Neural crest cell (in vitro differentiated cells): ENCODE measurements at regions not wholly inside any gene's neighbourhood (a gene's known extent, or its start where the extent isn't known, plus 50 kb on each side); places are given as distances from the start of the nearest gene placed in this dataset. TPM values are rescaled to one million over a fixed set of nuclear protein-coding genes. Genes with fewer than 3 reads are reported as not detected.
"Not testable (repeated sequence)": the region's sequence is repeated elsewhere in the genome, so short reads cannot be mapped to it uniquely, and the experiment has no call there.

Experiments
- DNase-seq: peaks from one replicate; pipeline ENCODE4 v3.0.0; 2021; ENCODE audit warnings: low read depth, mixed read lengths, low spot score
- H3K27ac Mint-ChIP-seq: one replicate; pipeline ENCODE4 v1.8.0; 2021; ENCODE audit warnings: mild to moderate bottlenecking, mixed read lengths; ENCODE audit not compliant: unreplicated experiment
- H3K27me3 Mint-ChIP-seq: 2 replicates; pipeline ENCODE4 v1.8.0; 2021; ENCODE audit warnings: low read depth, mild to moderate bottlenecking, mixed read lengths
- H3K36me3 Mint-ChIP-seq: 2 replicates; pipeline ENCODE4 v1.8.0; 2021; ENCODE audit warnings: low read depth, mild to moderate bottlenecking, mixed read lengths
- H3K4me1 Mint-ChIP-seq: 2 replicates; pipeline ENCODE4 v1.8.0; 2021; ENCODE audit warnings: mixed read lengths
- H3K4me3 Mint-ChIP-seq: one replicate; pipeline ENCODE4 v1.8.0; 2021; ENCODE audit warnings: mild to moderate bottlenecking, mixed read lengths
- H3K9me3 Mint-ChIP-seq: 2 replicates; pipeline ENCODE4 v1.8.0; 2021; ENCODE audit warnings: mixed read lengths
- microRNA-seq: library from miRNA; unstranded; fragments of <30 nt; microRNA quantifications from one replicate; pipeline ENCODE4, GENCODE V29; 2020

- H3K9me3 Mint-ChIP-seq, H3K4me1 Mint-ChIP-seq, H3K4me3 Mint-ChIP-seq, DNase-seq, H3K27me3 Mint-ChIP-seq, H3K27ac Mint-ChIP-seq, H3K36me3 Mint-ChIP-seq: not testable (repeated sequence)
Observed at GRCh38 chr16:21539107-21539618, 60.2 kb upstream of the METTL9 start.

- DNase-seq, H3K4me1 Mint-ChIP-seq, H3K9me3 Mint-ChIP-seq, H3K27me3 Mint-ChIP-seq, H3K36me3 Mint-ChIP-seq, H3K4me3 Mint-ChIP-seq: not testable (repeated sequence)
- H3K27ac Mint-ChIP-seq, result peak overlapping the region; percentile 87
Observed at GRCh38 chr16:21540770-21541433, 58.5 kb upstream of the METTL9 start.

GRCh38 chr16:21541611-21542051, 57.7 kb upstream of the METTL9 start:
- not testable (repeated sequence) for H3K4me3 Mint-ChIP-seq, DNase-seq, H3K4me1 Mint-ChIP-seq, H3K27me3 Mint-ChIP-seq, H3K9me3 Mint-ChIP-seq, H3K36me3 Mint-ChIP-seq
- peak overlapping the region; percentile 87 for H3K27ac Mint-ChIP-seq

GRCh38 chr16:21542075-21542474, 57.3 kb upstream of the METTL9 start:
- DNase-seq, H3K4me1 Mint-ChIP-seq, H3K36me3 Mint-ChIP-seq, H3K27me3 Mint-ChIP-seq, H3K27ac Mint-ChIP-seq, H3K9me3 Mint-ChIP-seq, H3K4me3 Mint-ChIP-seq: not testable (repeated sequence)

- H3K27me3 Mint-ChIP-seq, H3K9me3 Mint-ChIP-seq, DNase-seq, H3K36me3 Mint-ChIP-seq, H3K27ac Mint-ChIP-seq, H3K4me3 Mint-ChIP-seq, H3K4me1 Mint-ChIP-seq: not testable (repeated sequence)
Observed at GRCh38 chr16:21542491-21543124, 56.8 kb upstream of the METTL9 start.

GRCh38 chr16:21543151-21543836, 56.1 kb upstream of the METTL9 start:
- DNase-seq, H3K27ac Mint-ChIP-seq, H3K9me3 Mint-ChIP-seq, H3K4me1 Mint-ChIP-seq, H3K4me3 Mint-ChIP-seq, H3K36me3 Mint-ChIP-seq, H3K27me3 Mint-ChIP-seq: not testable (repeated sequence)

GRCh38 chr16:21545664-21546326, 53.6 kb upstream of the METTL9 start:
- H3K27ac Mint-ChIP-seq, H3K4me3 Mint-ChIP-seq, H3K36me3 Mint-ChIP-seq, H3K9me3 Mint-ChIP-seq, H3K4me1 Mint-ChIP-seq, H3K27me3 Mint-ChIP-seq, DNase-seq: not testable (repeated sequence)

GRCh38 chr16:21549396-21549795, 50.0 kb upstream of the METTL9 start:
- H3K27ac Mint-ChIP-seq, H3K27me3 Mint-ChIP-seq, H3K9me3 Mint-ChIP-seq, H3K4me3 Mint-ChIP-seq, H3K4me1 Mint-ChIP-seq, DNase-seq, H3K36me3 Mint-ChIP-seq: not testable (repeated sequence)

Small RNA genes in the stretch of these regions (microRNA-seq; reads per million reads assigned to microRNA genes)
- gene MIR3680-1, result not detected
